GM19193 (cell line): ENCODE measurements at regions not wholly inside any gene's neighbourhood (a gene's known extent, or its start where the extent isn't known, plus 50 kb on each side); places are given as distances from the start of the nearest gene placed in this dataset.

ENCODE experiments used
- POLR2A ChIP-seq: IDR thresholded peaks from 4 replicates; pipeline ENCODE4 v1.6.1; 2011; ENCODE audit not compliant: insufficient read depth, insufficient read length; ENCODE audit errors: extremely low read depth

GRCh38 chr2:58720033-58720769 is 479.1 kb upstream of the FANCL start:
- no peak for TF ChIP-seq POLR2A

- TF ChIP-seq POLR2A, result no peak
Observed at GRCh38 chr2:58715344-58715743, 474.2 kb upstream of the FANCL start.

- TF ChIP-seq POLR2A, result no peak
Observed at GRCh38 chr2:58714238-58714637, 473.1 kb upstream of the FANCL start.

DNA sequence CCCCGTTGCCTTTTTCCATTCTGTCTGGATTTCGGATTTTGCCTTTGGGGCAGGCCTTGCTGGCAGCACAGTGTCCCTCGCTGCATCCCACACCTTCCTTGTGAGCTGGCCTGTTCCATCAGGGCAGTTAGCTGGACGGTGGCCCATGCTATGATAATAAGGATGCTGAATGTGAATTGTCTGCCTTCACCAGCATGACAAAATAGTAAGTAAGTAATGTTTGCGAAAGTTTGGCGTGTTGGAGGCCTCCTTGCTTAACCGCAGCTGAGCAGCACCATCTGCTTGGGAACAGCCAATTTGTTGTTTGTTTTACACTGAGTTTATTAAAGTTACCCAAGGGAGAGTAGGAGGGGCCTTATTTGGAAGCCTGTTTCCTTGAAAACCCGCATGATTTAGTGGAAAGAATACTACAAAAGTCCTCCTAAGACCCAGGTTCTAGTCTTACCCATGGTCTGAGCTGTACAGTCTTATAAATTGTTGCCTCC is 469.7 kb upstream of the FANCL start:
- TF ChIP-seq POLR2A, result no peak

DNA sequence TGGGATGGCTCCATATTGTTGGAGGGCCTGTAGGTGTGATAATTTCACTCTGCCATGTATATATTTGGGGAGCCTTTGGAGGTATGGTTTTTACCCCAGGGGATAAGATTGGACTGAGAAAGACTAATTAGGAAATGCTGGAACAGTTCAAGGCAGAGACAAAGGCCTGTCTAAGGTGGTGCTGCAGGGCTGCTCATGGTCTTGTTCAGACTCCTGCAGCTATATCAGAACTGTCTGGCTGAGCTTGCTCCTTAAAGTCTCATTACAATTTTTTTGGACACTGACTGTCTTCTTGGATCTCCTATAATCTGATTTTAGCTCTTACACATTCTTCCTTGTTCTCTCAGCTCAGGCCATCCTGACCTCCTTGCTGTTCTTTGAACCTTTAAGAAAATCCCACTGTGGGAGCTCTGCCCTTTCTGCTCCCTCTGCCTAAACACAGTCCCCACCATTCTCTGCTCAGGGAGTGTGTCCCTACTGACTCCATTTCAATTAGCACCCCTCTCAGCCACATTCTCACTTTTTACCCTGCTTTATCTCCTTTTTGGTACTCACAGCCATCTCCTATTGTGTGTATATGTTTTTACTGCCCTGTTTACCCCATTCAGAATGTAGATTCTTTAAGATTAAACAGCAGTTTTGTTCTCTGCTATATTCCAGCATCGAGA is 468.7 kb upstream of the FANCL start:
- TF ChIP-seq POLR2A, result no peak

DNA sequence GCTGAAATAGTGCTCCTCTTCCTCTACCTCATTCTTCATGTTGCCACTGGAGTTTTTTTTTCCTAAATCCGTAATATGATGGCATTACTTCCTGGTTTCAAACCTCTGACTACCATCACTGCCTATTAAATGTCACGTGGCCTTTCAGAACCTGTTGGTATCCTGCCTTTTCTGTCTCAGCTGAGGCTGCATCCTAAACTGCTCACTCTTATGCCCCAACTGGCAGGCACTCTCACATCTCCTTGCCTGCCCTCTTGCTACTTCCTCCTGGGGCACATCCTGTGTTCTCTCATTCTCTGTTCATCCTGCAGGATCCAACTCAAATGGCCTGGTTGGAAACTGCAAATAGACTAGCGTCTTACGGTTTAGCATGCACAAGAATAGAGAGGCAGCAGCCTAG is 468.1 kb upstream of the FANCL start:
- TF ChIP-seq POLR2A, result no peak

GRCh38 chr2:58708565-58708964 is 467.4 kb upstream of the FANCL start:
- TF ChIP-seq POLR2A, result no peak

GRCh38 chr2:58702302-58702885 is 461.3 kb upstream of the FANCL start:
- TF ChIP-seq POLR2A, result no peak

DNA sequence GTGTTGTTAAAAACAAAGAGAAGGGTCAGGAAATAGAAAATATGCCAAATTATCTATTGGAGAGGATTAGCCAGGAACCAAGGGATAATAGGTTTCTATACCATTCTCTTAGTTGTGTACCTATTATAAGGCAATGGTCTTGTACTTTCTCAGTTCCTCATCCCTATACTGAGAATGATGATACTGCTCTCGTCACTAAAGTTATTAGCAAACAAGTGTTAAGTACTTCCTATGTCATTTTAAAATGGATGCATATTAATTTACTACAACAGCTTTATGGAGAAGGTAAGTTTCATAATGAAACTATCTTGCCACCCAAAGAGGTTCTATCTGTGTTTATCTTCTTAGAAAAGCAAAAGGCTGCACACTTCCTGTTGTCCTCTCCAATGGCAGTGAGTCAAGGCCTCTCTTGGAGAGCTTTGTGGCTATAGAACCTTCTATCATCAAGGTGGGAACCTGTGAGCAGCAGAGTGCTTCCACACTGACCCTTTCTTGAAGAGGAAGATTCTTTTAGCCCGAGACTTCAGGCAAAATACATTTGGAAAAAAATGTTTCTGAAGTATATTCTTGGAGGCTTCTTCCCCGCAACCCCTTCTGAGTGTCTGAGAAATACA is 460.7 kb upstream of the FANCL start:
- TF ChIP-seq POLR2A, result no peak

GRCh38 chr2:58700591-58700990 is 459.5 kb upstream of the FANCL start:
- TF ChIP-seq POLR2A, result no peak

DNA sequence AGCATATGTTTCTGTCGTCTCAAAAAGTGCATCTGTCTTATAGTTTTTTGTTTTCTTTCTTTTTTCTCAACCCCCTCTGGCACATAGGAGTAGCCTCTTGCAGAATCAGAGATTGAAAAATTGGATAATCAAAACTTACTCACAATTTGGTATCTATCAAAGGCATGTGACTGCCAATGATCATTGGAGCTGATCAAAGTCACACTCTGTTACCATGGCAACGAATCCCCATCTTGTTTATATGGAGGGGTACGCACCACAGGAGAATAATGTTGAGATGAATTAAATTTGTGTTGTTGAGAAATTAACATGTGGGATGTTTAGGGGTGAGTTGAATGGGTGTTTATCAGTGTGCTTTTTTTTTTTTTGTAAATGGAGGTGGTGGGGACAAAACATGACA is 458.3 kb upstream of the FANCL start:
- TF ChIP-seq POLR2A, result no peak

GRCh38 chr2:58698620-58699019 is 457.5 kb upstream of the FANCL start:
- no peak for TF ChIP-seq POLR2A

DNA sequence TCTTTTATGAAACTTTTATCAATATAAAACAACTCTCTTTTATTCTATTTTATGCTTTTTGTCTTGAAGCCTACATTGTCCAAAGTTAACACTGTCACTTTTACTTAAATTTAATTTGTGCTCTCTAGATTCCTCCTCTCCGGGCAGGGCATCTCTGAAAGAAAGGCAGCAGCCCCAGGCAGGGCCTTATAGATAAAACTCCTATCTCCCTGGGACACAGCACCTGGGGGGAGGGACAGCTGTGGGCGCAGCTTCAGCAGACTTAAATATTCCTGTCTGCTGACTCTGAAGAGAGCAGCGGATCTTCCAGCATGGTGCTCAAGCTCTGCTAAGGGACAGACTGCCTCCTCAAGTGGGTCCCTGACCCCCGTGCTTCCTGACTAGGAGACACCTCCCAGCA is 447.7 kb upstream of the FANCL start:
- TF ChIP-seq POLR2A, result no peak

GRCh38 chr2:58686776-58687175 is 445.7 kb upstream of the FANCL start:
- no peak for TF ChIP-seq POLR2A

GRCh38 chr2:58680755-58681310 is 439.7 kb upstream of the FANCL start:
- TF ChIP-seq POLR2A, result no peak
